Progenitor cell of endocrine pancreas (in vitro differentiated cells): ENCODE measurements at regions not wholly inside any gene's neighbourhood (a gene's known extent, or its start where the extent isn't known, plus 50 kb on each side); places are given as distances from the start of the nearest gene placed in this dataset.

Experiments used
- DNase-seq: peaks from one replicate; pipeline ENCODE4 v3.0.0; 2021; ENCODE audit warnings: low spot score; ENCODE audit not compliant: unreplicated experiment
- H3K27ac Mint-ChIP-seq: 2 replicates; pipeline ENCODE4 v1.8.0; 2021; ENCODE audit warnings: mild to moderate bottlenecking, moderate library complexity, mixed read lengths
- H3K27me3 Mint-ChIP-seq: 2 replicates; pipeline ENCODE4 v1.8.0; 2021; ENCODE audit warnings: mixed read lengths
- H3K36me3 Mint-ChIP-seq: 2 replicates; pipeline ENCODE4 v1.8.0; 2022; ENCODE audit warnings: mixed read lengths; ENCODE audit not compliant: insufficient read depth
- H3K4me1 Mint-ChIP-seq: 2 replicates; pipeline ENCODE4 v1.8.0; 2021; ENCODE audit warnings: low read depth, mixed read lengths
- H3K4me3 Mint-ChIP-seq: 2 replicates; pipeline ENCODE4 v1.8.0; 2021; ENCODE audit warnings: low read depth, mild to moderate bottlenecking, moderate library complexity, mixed read lengths
- H3K9me3 Mint-ChIP-seq: 2 replicates; pipeline ENCODE4 v1.8.0; 2021; ENCODE audit warnings: low read depth, mixed read lengths
- TF ChIP-seq, protein P1 (sequence below): fragments of 200-600 bp; sonication (generic); IDR thresholded peaks from one replicate; pipeline ENCODE4 v1.5.0; 2021; ENCODE audit warnings: antibody characterized with exemption, mild to moderate bottlenecking; ENCODE audit not compliant: unreplicated experiment

DNA sequence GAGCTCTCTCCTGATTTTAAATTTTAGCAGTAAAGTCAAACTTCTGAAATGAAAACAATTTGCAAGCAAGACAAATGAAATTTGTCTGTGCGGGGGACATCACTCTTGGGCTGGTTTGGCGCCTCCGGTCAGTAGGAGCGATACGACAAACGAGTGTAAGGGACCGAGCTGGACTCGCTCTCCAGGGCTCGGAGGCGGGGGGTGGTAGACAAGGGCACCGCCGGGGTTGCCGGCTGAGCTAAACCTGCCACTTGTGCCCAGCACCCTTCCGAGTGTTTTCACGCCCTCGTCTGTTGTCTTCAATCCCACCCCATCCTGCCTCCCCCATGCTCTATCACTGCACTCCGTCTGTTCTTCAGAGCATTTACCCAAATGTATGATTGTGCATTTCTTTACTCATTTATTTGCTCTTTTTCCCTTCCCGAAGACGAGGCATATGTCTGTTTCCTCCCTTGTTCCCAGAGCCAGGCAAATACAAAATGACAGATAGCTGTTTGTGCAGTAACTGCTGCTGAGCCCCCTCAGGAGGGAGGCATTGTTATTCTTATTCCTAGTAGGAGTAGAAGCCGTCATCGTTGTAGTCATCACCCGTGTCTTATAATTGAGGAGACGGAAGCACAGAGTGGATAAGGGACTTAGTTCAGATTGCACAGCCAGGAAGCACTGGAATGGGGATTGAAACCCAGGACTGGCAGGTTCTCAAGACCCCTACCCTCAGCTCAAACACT lies 62.8 kb upstream of the APCDD1L start:
- no peaks in the 10 kb centered on the region for H3K36me3 Mint-ChIP-seq
- H3K27me3 Mint-ChIP-seq, result peaks cover 24% of the 10 kb centered on the region
- TF ChIP-seq, protein P1, sequence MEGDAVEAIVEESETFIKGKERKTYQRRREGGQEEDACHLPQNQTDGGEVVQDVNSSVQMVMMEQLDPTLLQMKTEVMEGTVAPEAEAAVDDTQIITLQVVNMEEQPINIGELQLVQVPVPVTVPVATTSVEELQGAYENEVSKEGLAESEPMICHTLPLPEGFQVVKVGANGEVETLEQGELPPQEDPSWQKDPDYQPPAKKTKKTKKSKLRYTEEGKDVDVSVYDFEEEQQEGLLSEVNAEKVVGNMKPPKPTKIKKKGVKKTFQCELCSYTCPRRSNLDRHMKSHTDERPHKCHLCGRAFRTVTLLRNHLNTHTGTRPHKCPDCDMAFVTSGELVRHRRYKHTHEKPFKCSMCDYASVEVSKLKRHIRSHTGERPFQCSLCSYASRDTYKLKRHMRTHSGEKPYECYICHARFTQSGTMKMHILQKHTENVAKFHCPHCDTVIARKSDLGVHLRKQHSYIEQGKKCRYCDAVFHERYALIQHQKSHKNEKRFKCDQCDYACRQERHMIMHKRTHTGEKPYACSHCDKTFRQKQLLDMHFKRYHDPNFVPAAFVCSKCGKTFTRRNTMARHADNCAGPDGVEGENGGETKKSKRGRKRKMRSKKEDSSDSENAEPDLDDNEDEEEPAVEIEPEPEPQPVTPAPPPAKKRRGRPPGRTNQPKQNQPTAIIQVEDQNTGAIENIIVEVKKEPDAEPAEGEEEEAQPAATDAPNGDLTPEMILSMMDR, result no peak
- H3K27ac Mint-ChIP-seq, result no peak overlapping the region
- DNase-seq, result no peak
- no peaks in the 10 kb centered on the region for H3K4me1 Mint-ChIP-seq
- H3K9me3 Mint-ChIP-seq, result no peaks in the 10 kb centered on the region
- no peak overlapping the region for H3K4me3 Mint-ChIP-seq

DNA sequence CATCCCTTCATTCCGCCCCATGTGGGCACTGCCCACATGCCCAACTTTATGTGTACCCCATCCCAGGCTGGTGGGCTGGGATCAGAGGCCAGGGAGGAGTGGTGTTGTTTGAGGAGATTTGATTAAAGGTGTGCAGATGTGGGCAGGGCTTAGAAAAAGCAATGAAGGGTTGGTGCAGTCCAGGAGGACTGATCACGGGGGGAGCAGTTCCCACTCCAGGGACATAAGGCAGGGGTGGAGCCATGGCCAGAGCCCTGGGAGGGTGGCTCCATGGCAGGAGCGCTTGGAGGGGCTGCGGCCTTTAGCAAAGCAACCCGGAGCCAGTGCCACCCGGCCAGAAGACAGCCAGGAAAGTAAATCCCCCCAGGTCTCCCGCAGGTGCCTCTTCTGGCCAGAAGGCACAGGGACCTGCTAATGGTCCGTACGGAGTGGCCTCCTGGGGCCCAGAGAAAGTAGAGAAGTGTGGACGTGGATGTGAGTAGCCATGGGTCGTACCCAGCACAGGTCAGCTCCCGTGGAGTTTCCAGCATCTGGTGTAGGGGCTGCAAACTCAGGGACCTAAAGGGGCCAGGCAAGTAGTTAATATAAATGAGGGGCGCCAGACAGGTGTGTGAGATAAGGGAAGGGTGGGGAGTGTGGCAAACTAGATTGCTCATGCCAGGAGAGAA lies 62.1 kb upstream of the APCDD1L start:
- no peak overlapping the region for H3K27ac Mint-ChIP-seq
- DNase-seq, result no peak
- TF ChIP-seq, protein P1, result no peak
- H3K36me3 Mint-ChIP-seq, result no peaks in the 10 kb centered on the region
- H3K4me1 Mint-ChIP-seq, result no peaks in the 10 kb centered on the region
- no peak overlapping the region for H3K4me3 Mint-ChIP-seq
- H3K27me3 Mint-ChIP-seq, result peaks cover 20% of the 10 kb centered on the region
- no peaks in the 10 kb centered on the region for H3K9me3 Mint-ChIP-seq

DNA sequence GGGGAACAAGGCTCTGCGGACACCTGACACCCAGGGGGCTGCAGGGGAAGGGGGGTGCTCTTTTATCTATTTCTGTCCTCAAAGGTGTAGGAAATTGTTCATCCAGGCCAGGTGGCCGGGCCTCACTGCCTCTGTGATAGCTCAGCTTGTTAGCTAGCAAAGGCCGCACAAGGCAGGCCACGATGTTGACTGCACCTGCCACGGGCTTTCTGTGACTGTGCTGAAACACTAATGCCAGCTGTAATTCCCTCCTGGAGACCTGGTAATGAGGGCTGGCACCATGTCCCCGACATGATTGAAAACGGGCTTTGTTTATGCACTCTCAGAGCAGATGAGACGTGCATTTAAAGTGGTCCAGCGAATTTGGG lies 61.4 kb upstream of the APCDD1L start:
- Mint-ChIP-seq H3K9me3 (no peaks in the 10 kb centered on the region), H3K27me3 (peaks cover 18% of the 10 kb centered on the region), H3K27ac (no peak overlapping the region), H3K4me3 (no peak overlapping the region), H3K4me1 (peaks cover 2% of the 10 kb centered on the region), H3K36me3 (no peaks in the 10 kb centered on the region)
- TF ChIP-seq, protein P1, result no peak
- no peak for DNase-seq

DNA sequence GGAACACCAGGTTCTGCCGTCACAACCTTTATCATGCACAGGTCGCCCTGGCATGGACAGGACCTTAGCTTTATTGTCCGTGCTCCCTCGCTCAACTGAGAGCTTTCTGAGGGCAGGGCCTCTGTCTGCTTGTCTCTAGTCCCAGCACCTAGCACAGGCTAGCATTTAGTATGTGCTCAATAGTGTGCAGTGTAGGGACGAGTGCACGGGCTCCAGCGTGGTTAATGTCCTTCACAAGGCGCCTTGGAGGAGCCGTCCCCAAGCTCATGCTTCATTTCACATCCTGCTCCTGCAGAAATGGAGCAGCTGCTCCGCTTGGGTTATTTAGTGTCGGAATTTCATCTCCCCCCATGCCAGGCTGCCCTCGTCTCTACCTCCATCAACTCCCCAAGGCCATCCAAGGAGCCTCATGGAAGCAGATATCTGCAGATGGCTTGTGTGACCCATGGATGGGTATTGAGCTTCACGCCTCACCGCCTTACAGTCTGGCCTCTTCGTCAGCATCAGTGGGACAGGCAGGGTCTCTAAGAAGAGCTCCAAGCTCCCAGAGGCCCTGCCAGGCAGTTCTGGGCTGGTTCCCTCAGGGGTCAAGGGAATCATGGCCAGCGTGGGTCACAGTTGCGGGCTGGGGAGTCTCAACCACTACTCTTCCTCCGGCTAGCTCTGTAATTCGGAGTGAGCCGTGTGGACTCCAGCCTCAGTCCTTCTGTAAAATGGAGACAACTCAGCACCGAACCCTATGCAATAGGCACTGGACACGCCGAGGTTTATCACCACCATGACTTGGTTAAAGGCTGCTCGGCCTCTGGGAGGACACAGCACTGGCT lies 60.8 kb upstream of the APCDD1L start:
- Mint-ChIP-seq H3K27me3 (peaks cover 12% of the 10 kb centered on the region), H3K27ac (no peak overlapping the region), H3K4me1 (peaks cover 7% of the 10 kb centered on the region), H3K9me3 (no peaks in the 10 kb centered on the region), H3K4me3 (no peak overlapping the region), H3K36me3 (no peaks in the 10 kb centered on the region)
- no peak for DNase-seq
- TF ChIP-seq, protein P1, result no peak

DNA sequence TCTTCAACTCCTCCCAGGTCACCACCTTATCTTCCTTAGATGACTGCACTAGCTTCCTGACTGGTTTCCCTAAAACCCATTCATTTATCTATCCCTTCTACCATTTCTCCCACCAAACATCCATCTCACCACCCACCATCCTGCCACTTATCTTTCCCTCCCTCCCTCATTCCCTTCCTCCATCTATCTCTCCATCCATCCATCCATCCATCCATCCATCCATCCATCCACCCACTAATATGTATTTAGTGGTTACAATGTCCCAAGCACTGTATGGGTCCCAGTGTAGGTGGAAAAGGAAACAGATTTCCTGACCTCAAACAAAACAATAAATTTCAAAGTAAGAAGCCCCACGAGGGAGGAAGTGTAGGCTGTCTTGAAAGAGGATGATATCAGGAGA lies 59.3 kb upstream of the APCDD1L start:
- Mint-ChIP-seq H3K9me3 (no peaks in the 10 kb centered on the region), H3K36me3 (no peaks in the 10 kb centered on the region), H3K4me1 (peaks cover 7% of the 10 kb centered on the region), H3K27me3 (peaks cover 12% of the 10 kb centered on the region), H3K27ac (no peak overlapping the region), H3K4me3 (no peak overlapping the region)
- DNase-seq, result no peak
- TF ChIP-seq, protein P1, result no peak
